Hepatocyte (in vitro differentiated cells): ENCODE measurements at regions not wholly inside any gene's neighbourhood (a gene's known extent, or its start where the extent isn't known, plus 50 kb on each side); places are given as distances from the start of the nearest gene placed in this dataset.

Experiments
- EZH2 ChIP-seq: fragments of 200-600 bp; sonication (generic); IDR thresholded peaks from 2 replicates; pipeline ENCODE4 v1.6.1; 2016; ENCODE audit warnings: antibody characterized with exemption, mild to moderate bottlenecking, borderline replicate concordance
- EZH2phosphoT487 ChIP-seq: fragments of 200-600 bp; sonication (generic); IDR thresholded peaks from one replicate; pipeline ENCODE4 v1.6.1; 2018; ENCODE audit warnings: antibody characterized with exemption, mild to moderate bottlenecking, low read depth, moderate library complexity; ENCODE audit not compliant: unreplicated experiment, severe bottlenecking
- TF ChIP-seq, protein P1 (sequence below): fragments of 200-600 bp; sonication (generic); IDR thresholded peaks from 2 replicates; pipeline ENCODE4 v1.5.1; 2016; ENCODE audit warnings: antibody characterized with exemption, mild to moderate bottlenecking; ENCODE audit not compliant: poor library complexity

DNA sequence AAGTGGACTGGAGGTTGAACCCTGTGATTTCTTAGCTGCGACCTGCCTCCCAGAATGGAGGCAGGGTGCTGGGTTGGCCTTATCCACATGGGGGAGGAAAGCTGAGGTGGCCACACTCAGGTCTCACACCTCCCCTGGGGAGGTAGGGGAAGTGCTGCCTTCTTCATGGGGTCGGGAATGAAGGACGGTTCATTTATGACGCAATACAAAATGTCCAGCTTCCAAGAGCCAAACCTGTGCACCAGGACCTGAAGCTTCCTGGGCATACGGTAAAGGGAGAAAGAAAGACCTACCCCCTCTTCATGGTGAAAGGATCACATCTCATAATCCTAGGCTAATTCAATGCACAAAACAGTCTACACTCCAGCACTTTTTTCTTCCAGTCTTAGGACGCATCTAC is 150.6 kb upstream of the CDYL start:
- TF ChIP-seq, protein P1, sequence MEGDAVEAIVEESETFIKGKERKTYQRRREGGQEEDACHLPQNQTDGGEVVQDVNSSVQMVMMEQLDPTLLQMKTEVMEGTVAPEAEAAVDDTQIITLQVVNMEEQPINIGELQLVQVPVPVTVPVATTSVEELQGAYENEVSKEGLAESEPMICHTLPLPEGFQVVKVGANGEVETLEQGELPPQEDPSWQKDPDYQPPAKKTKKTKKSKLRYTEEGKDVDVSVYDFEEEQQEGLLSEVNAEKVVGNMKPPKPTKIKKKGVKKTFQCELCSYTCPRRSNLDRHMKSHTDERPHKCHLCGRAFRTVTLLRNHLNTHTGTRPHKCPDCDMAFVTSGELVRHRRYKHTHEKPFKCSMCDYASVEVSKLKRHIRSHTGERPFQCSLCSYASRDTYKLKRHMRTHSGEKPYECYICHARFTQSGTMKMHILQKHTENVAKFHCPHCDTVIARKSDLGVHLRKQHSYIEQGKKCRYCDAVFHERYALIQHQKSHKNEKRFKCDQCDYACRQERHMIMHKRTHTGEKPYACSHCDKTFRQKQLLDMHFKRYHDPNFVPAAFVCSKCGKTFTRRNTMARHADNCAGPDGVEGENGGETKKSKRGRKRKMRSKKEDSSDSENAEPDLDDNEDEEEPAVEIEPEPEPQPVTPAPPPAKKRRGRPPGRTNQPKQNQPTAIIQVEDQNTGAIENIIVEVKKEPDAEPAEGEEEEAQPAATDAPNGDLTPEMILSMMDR = no peak
- no peak for TF ChIP-seq EZH2
- TF ChIP-seq EZH2phosphoT487 = no peak
